ENCODE measurements at regions not wholly inside any gene's neighbourhood (a gene's known extent, or its start where the extent isn't known, plus 50 kb on each side); places are given as distances from the start of the nearest gene placed in this dataset.

DNA sequence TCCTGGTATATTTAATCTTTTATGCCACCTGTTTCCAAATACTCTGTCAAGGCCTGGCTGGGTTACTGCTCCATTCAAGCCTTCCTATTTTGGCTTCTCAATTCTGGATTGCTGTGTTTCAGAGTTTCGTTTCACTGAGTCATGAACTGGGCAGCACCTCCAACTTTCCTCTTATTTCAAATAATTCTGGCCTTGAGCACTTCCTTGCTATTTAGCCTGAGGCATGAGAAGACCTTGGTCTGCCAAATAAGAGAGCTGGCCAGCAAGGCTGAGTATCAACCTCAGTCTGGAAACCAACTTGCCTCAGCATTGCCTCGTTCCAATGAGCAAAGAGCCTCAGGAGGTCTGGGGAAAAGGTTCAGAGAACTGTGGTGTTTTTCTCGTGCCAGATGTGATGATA, 66.6 kb downstream of the TNFAIP3 start:
- TF ChIP-seq RAD21 (IDR thresholded peaks at IDR 0.05; ENCODE audit: low read depth) (no peak), EP300 (IDR thresholded peaks at IDR 0.05; ENCODE audit: borderline replicate concordance) (no peak), ZBTB7A (IDR thresholded peaks at IDR 0.05; ENCODE audit: low read depth) (no peak), NFIC (IDR thresholded peaks at IDR 0.05) (no peak), YY1 (IDR thresholded peaks at IDR 0.05; ENCODE audit: low read depth) (no peak), FOXM1 (IDR thresholded peaks at IDR 0.05; ENCODE audit: borderline replicate concordance, low read depth) (no peak)

DNA sequence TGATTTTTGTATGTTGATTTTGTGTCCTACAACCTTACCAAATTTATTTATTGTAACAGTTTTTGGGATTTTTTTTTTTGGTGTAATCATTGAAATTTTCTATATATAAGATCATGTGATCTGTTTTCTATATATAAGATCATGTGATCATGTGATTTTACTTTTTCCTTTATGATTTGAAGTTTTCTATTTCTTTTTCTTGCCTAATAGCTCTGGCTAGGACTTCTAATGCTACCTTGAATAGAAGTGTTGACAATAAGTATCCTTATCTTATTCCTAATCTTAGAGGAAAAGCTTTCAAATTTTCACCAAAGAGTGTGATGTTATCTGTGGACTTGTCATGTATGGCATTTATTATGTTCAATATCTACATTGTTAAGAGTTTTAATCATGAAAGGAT, 69.7 kb downstream of the TNFAIP3 start:
- TF ChIP-seq, protein P1, sequence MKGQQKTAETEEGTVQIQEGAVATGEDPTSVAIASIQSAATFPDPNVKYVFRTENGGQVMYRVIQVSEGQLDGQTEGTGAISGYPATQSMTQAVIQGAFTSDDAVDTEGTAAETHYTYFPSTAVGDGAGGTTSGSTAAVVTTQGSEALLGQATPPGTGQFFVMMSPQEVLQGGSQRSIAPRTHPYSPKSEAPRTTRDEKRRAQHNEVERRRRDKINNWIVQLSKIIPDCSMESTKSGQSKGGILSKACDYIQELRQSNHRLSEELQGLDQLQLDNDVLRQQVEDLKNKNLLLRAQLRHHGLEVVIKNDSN (IDR thresholded peaks at IDR 0.05), result no peak
- TF ChIP-seq NFIC (IDR thresholded peaks at IDR 0.05) (no peak), RAD21 (IDR thresholded peaks at IDR 0.05; ENCODE audit: low read depth) (no peak), CEBPB (IDR thresholded peaks at IDR 0.05) (no peak), ZBTB7A (IDR thresholded peaks at IDR 0.05; ENCODE audit: low read depth) (no peak), EP300 (IDR thresholded peaks at IDR 0.05; ENCODE audit: borderline replicate concordance) (no peak), YY1 (IDR thresholded peaks at IDR 0.05; ENCODE audit: low read depth) (no peak), TEAD4 (IDR thresholded peaks at IDR 0.05) (no peak), TAF1 (IDR thresholded peaks at IDR 0.05; ENCODE audit: low read depth) (no peak), FOXM1 (IDR thresholded peaks at IDR 0.05; ENCODE audit: borderline replicate concordance, low read depth) (no peak), TCF12 (IDR thresholded peaks at IDR 0.05; ENCODE audit: low read depth) (no peak)
- TF ChIP-seq, protein P2, sequence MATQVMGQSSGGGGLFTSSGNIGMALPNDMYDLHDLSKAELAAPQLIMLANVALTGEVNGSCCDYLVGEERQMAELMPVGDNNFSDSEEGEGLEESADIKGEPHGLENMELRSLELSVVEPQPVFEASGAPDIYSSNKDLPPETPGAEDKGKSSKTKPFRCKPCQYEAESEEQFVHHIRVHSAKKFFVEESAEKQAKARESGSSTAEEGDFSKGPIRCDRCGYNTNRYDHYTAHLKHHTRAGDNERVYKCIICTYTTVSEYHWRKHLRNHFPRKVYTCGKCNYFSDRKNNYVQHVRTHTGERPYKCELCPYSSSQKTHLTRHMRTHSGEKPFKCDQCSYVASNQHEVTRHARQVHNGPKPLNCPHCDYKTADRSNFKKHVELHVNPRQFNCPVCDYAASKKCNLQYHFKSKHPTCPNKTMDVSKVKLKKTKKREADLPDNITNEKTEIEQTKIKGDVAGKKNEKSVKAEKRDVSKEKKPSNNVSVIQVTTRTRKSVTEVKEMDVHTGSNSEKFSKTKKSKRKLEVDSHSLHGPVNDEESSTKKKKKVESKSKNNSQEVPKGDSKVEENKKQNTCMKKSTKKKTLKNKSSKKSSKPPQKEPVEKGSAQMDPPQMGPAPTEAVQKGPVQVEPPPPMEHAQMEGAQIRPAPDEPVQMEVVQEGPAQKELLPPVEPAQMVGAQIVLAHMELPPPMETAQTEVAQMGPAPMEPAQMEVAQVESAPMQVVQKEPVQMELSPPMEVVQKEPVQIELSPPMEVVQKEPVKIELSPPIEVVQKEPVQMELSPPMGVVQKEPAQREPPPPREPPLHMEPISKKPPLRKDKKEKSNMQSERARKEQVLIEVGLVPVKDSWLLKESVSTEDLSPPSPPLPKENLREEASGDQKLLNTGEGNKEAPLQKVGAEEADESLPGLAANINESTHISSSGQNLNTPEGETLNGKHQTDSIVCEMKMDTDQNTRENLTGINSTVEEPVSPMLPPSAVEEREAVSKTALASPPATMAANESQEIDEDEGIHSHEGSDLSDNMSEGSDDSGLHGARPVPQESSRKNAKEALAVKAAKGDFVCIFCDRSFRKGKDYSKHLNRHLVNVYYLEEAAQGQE (IDR thresholded peaks at IDR 0.05; ENCODE audit: low read depth), result no peak

DNA sequence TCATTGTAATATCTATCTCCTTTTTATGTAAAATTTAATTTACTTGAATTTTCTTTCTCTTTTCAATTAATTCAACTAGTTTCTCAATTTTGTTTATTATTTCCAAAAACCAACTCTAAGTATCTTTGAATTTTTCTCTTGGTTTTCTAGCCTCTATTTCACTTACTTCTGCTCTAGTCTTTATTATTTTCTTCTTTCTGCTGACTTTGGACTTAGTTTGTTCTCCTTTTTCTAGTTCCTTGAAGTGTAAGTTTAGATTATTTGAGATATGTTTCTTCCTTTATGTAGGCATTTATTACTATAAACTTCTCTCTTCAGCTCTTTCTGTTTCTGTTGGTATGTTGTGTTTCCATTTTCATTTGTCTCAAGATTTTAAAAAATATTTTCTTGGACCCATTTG, 70.8 kb downstream of the TNFAIP3 start:
- TF ChIP-seq EP300 (IDR thresholded peaks at IDR 0.05; ENCODE audit: borderline replicate concordance) (no peak), EGR1 (IDR thresholded peaks at IDR 0.05) (no peak), NFIC (IDR thresholded peaks at IDR 0.05) (no peak), FOXM1 (IDR thresholded peaks at IDR 0.05; ENCODE audit: borderline replicate concordance, low read depth) (no peak), CEBPB (IDR thresholded peaks at IDR 0.05) (no peak), TCF12 (IDR thresholded peaks at IDR 0.05; ENCODE audit: low read depth) (no peak), ZBTB7A (IDR thresholded peaks at IDR 0.05; ENCODE audit: low read depth) (no peak), RAD21 (IDR thresholded peaks at IDR 0.05; ENCODE audit: low read depth) (no peak), TEAD4 (IDR thresholded peaks at IDR 0.05) (no peak), TAF1 (IDR thresholded peaks at IDR 0.05; ENCODE audit: low read depth) (no peak), YY1 (IDR thresholded peaks at IDR 0.05; ENCODE audit: low read depth) (no peak), CREB1 (IDR thresholded peaks at IDR 0.05; ENCODE audit: low read depth) (no peak)
- TF ChIP-seq, protein P3, sequence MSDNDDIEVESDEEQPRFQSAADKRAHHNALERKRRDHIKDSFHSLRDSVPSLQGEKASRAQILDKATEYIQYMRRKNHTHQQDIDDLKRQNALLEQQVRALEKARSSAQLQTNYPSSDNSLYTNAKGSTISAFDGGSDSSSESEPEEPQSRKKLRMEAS (IDR thresholded peaks at IDR 0.05), result no peak
- TF ChIP-seq, protein P1 (IDR thresholded peaks at IDR 0.05), result no peak
- TF ChIP-seq, protein P2 (IDR thresholded peaks at IDR 0.05; ENCODE audit: low read depth), result no peak

DNA sequence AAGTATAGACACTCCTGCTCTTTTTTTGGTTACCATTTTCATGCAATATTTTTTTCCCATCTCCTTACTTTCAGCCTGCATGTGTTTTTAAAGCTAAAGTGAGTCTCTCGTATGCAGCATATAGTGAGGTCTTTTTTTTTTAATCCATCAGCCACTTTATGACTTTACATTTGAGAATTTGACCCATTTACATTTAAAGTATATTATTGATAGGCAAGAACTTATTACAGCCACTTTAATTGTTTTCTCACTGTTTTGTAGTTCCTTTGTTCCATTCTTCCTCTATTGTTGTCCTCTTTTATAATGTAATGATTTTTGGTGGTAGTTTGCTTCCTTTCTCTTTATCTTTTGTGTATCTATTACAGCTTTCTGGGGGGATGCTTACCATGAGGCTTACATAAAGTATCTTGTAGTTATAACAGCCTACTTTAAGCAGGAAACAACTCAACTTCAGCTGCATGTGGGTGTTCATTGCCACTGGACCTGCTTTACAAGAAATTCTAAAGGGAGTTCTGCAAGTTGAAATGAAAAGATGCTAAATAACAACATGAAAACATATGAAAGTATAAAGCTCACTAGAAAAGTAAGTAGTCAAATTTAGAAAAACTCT, 71.8 kb downstream of the TNFAIP3 start:
- TF ChIP-seq TEAD4 (IDR thresholded peaks at IDR 0.05) (no peak), TAF1 (IDR thresholded peaks at IDR 0.05; ENCODE audit: low read depth) (no peak), RAD21 (IDR thresholded peaks at IDR 0.05; ENCODE audit: low read depth) (no peak), EP300 (IDR thresholded peaks at IDR 0.05; ENCODE audit: borderline replicate concordance) (no peak), EGR1 (IDR thresholded peaks at IDR 0.05) (no peak), FOXM1 (IDR thresholded peaks at IDR 0.05; ENCODE audit: borderline replicate concordance, low read depth) (no peak), CREB1 (IDR thresholded peaks at IDR 0.05; ENCODE audit: low read depth) (no peak), TCF12 (IDR thresholded peaks at IDR 0.05; ENCODE audit: low read depth) (no peak), NFIC (IDR thresholded peaks at IDR 0.05) (no peak), YY1 (IDR thresholded peaks at IDR 0.05; ENCODE audit: low read depth) (no peak), CEBPB (IDR thresholded peaks at IDR 0.05) (no peak)
- TF ChIP-seq, protein P3 (IDR thresholded peaks at IDR 0.05), result no peak
- TF ChIP-seq, protein P1 (IDR thresholded peaks at IDR 0.05), result no peak
- TF ChIP-seq, protein P2 (IDR thresholded peaks at IDR 0.05; ENCODE audit: low read depth), result no peak

Measured in Ishikawa (cell line).